Heart left ventricle (tissue), 13 donors: ENCODE measurements at regions not wholly inside any gene's neighbourhood (a gene's known extent, or its start where the extent isn't known, plus 50 kb on each side); places are given as distances from the start of the nearest gene placed in this dataset.

Experiments
- POLR2A ChIP-seq, 2 donors: fragments of 450-650 bp; IDR thresholded peaks; one replicate each; pipeline ENCODE4 v1.6.1; 2017; ENCODE audit warnings: antibody characterized with exemption in 2 of 2, mild to moderate bottlenecking in 2 of 2, moderate library complexity in 2 of 2
- TF ChIP-seq, protein P1 (sequence below), 12 donors: fragments of 200-600 bp; sonication (generic) in 4 of 12; IDR thresholded peaks; one replicate each; pipeline versions ENCODE4 v1.5.0 to v1.8.0; 2018 to 2022; ENCODE audit warnings: antibody characterized with exemption in 12 of 12, mild to moderate bottlenecking in 5 of 12
- donor health status: ischemic (EF 13 %, LVEDD 7.1; RV severe dilation, severe dysfunction).
- donor health status: DM: no; HTN: yes; CAD: no.
- donor health status: DM: no; HTN: no; CAD: no.
- donor health status: ischemic (EF 25% LVEDD 6.9; RV normal size, moderate dysfunction).
- donor health status: ischemic (EF 25% LVEDD 5.7; RV mildly dilated, moderate dysfunction).
- donor health status: ischemic (EF 35%, LVEDD 5.7; RV mildly dilated, moderate dysfunction).
- donor health status: nonischemic (EF 11% LVEDD 7.7; RV severe dilation, severe dysfunction).
- donor health status: DM: yes; HTN: yes; CAD: no.
- donor health status: PGD.
- donor health status: ischemic (EF 29% LVEDD 5.4; RV normal size, mild dysfunction).
- donor health status: nonischemic (EF 23%, LVEDD 6.1; RV moderate dilation, normal function).

DNA sequence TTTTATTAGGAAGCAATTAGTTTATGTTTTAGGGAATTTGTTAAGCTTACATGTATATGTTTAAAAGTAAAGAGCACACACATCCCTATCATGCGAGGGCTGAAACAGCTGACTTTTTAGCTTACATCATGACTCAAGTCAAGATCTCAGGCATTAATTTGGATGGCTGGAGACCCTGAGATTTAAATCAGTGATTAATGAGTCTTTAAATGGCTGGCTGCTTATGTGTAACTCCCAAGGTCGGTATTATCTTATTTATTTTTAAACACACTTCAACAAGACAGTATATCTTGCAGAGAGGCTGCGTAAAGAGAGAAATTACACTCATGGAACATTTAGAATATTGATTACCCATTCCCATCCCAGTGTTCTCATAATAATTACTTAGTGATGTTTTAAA lies 169.4 kb downstream of the KBTBD8 start:
- TF ChIP-seq, protein P1, sequence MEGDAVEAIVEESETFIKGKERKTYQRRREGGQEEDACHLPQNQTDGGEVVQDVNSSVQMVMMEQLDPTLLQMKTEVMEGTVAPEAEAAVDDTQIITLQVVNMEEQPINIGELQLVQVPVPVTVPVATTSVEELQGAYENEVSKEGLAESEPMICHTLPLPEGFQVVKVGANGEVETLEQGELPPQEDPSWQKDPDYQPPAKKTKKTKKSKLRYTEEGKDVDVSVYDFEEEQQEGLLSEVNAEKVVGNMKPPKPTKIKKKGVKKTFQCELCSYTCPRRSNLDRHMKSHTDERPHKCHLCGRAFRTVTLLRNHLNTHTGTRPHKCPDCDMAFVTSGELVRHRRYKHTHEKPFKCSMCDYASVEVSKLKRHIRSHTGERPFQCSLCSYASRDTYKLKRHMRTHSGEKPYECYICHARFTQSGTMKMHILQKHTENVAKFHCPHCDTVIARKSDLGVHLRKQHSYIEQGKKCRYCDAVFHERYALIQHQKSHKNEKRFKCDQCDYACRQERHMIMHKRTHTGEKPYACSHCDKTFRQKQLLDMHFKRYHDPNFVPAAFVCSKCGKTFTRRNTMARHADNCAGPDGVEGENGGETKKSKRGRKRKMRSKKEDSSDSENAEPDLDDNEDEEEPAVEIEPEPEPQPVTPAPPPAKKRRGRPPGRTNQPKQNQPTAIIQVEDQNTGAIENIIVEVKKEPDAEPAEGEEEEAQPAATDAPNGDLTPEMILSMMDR (IDR thresholded peaks at IDR 0.05): no peak
- no peak for TF ChIP-seq POLR2A (IDR thresholded peaks at IDR 0.05)
